Thymus (tissue), 11 donors: ENCODE measurements at regions not wholly inside any gene's neighbourhood (a gene's known extent, or its start where the extent isn't known, plus 50 kb on each side); places are given as distances from the start of the nearest gene placed in this dataset.

ENCODE experiments used
- DNase-seq, 9 donors: peaks; one replicate each; pipeline ENCODE4 v3.0.0-alpha.2; 2013; ENCODE audit warnings: low spot score in 9 of 9, low read depth in 6 of 9, missing footprints in 1 of 9
- H3K27ac ChIP-seq, 2 donors: one replicate each; pipeline ENCODE4 v1.5.1; 2013; ENCODE audit warnings: control low read depth in 1 of 2, low read depth in 1 of 2, low read length in 1 of 2, mild to moderate bottlenecking in 1 of 2, moderate library complexity in 1 of 2
- H3K27me3 ChIP-seq, 2 donors: one replicate each; pipeline ENCODE4 v1.5.1; 2013; ENCODE audit warnings: low read length in 1 of 2; ENCODE audit not compliant: control insufficient read depth in 2 of 2, insufficient read depth in 1 of 2
- H3K36me3 ChIP-seq, 2 donors: one replicate each; pipeline ENCODE4 v1.5.1; 2013; ENCODE audit warnings: low read length in 1 of 2, mild to moderate bottlenecking in 1 of 2, moderate library complexity in 1 of 2; ENCODE audit not compliant: control insufficient read depth in 2 of 2, insufficient read depth in 2 of 2
- H3K4me1 ChIP-seq, 2 donors: one replicate each; pipeline ENCODE4 v1.5.1; 2013; ENCODE audit warnings: low read length in 2 of 2; ENCODE audit not compliant: control insufficient read depth in 2 of 2, insufficient read depth in 2 of 2
- H3K4me3 ChIP-seq, 2 donors: one replicate each; pipeline ENCODE4 v1.5.1; 2013; ENCODE audit warnings: low read length in 2 of 2, control low read depth in 1 of 2, mild to moderate bottlenecking in 1 of 2
- H3K9me3 ChIP-seq, 2 donors: one replicate each; pipeline ENCODE4 v1.5.1; 2013; ENCODE audit warnings: low read length in 1 of 2, mild to moderate bottlenecking in 1 of 2; ENCODE audit not compliant: control insufficient read depth in 2 of 2, insufficient read depth in 1 of 2
- WGBS: extraction: QIAGEN DNeasy Blood & Tissue Kit; methylation state at CpG from one replicate; pipeline ENCODE4 v1.1.7; 2013; 5-methylcytosine and 5-hydroxymethylcytosine counted together
- donor health status: healthy.

GRCh38 chr21:19855522-19855921 lies 1142.7 kb upstream of the NCAM2 start:
- H3K4me1 ChIP-seq: no peaks in the 10 kb centered on the region
- H3K9me3 ChIP-seq: peaks cover 9 to 10% of the 10 kb centered on the region in 2 donors
- no peak overlapping the region for H3K27ac ChIP-seq
- no peak overlapping the region for H3K4me3 ChIP-seq
- no peaks in the 10 kb centered on the region for H3K27me3 ChIP-seq
- DNase-seq: no peak
- WGBS: 93% methylated on average over 3 of the region's 3 CpGs
- H3K36me3 ChIP-seq: no peaks in the 10 kb centered on the region

- WGBS: 83% methylated on average over 2 of the region's 2 CpGs
- no peaks in the 10 kb centered on the region for H3K36me3 ChIP-seq
- no peaks in the 10 kb centered on the region for H3K4me1 ChIP-seq
- no peak overlapping the region for H3K27ac ChIP-seq
- H3K27me3 ChIP-seq: no peaks in the 10 kb centered on the region
- H3K4me3 ChIP-seq: no peak overlapping the region
- H3K9me3 ChIP-seq: no peaks in the 10 kb centered on the region
- no peak for DNase-seq
Observed at GRCh38 chr21:19864476-19864875, 1133.7 kb upstream of the NCAM2 start.

GRCh38 chr21:19870682-19871081 lies 1127.5 kb upstream of the NCAM2 start:
- no peak for DNase-seq
- Histone ChIP-seq H3K27ac (no peak overlapping the region), H3K4me1 (no peaks in the 10 kb centered on the region), H3K27me3 (no peaks in the 10 kb centered on the region), H3K4me3 (no peak overlapping the region), H3K9me3 (no peaks in the 10 kb centered on the region), H3K36me3 (no peaks in the 10 kb centered on the region)
- over 99% methylated on average over 2 of the region's 2 CpGs for WGBS

- Histone ChIP-seq H3K27ac (no peak overlapping the region), H3K4me1 (no peaks in the 10 kb centered on the region), H3K27me3 (no peaks in the 10 kb centered on the region), H3K9me3 (no peaks in the 10 kb centered on the region), H3K4me3 (no peak overlapping the region), H3K36me3 (no peaks in the 10 kb centered on the region)
- DNase-seq: no peak
- WGBS: 95% methylated on average over 2 of the region's 2 CpGs
Observed at GRCh38 chr21:19874521-19874920, 1123.7 kb upstream of the NCAM2 start.

GRCh38 chr21:19878133-19878532 lies 1120.1 kb upstream of the NCAM2 start:
- H3K4me3 ChIP-seq: no peak overlapping the region
- no peaks in the 10 kb centered on the region for H3K36me3 ChIP-seq
- H3K27ac ChIP-seq: no peak overlapping the region
- H3K4me1 ChIP-seq: no peaks in the 10 kb centered on the region
- no peak for DNase-seq
- H3K27me3 ChIP-seq: no peaks in the 10 kb centered on the region
- H3K9me3 ChIP-seq: no peaks in the 10 kb centered on the region
- WGBS: 96% methylated on average over 3 of the region's 3 CpGs

GRCh38 chr21:19899645-19900044 lies 1098.6 kb upstream of the NCAM2 start:
- no peak for DNase-seq
- Histone ChIP-seq H3K9me3 (peaks cover 2 to 9% of the 10 kb centered on the region in 2 donors), H3K36me3 (no peaks in the 10 kb centered on the region), H3K27ac (no peak overlapping the region), H3K27me3 (no peaks in the 10 kb centered on the region), H3K4me3 (no peak overlapping the region), H3K4me1 (no peaks in the 10 kb centered on the region)
- WGBS: 97% methylated on average over 11 of the region's 11 CpGs

- Histone ChIP-seq H3K4me1 (no peaks in the 10 kb centered on the region), H3K27ac (no peak overlapping the region), H3K9me3 (peaks cover 2 to 9% of the 10 kb centered on the region in 2 donors), H3K4me3 (no peak overlapping the region), H3K27me3 (no peaks in the 10 kb centered on the region), H3K36me3 (no peaks in the 10 kb centered on the region)
- DNase-seq: no peak
- 96% methylated on average over 10 of the region's 10 CpGs for WGBS
Observed at GRCh38 chr21:19900149-19900548, 1098.1 kb upstream of the NCAM2 start.

- no peaks in the 10 kb centered on the region for H3K27me3 ChIP-seq
- H3K27ac ChIP-seq: no peak overlapping the region
- DNase-seq: peak in 1 of 9 donors; percentile 2
- no peak overlapping the region for H3K4me3 ChIP-seq
- WGBS: 23% methylated on average over 1 of the region's 1 CpG
- H3K36me3 ChIP-seq: no peaks in the 10 kb centered on the region
- H3K9me3 ChIP-seq: no peaks in the 10 kb centered on the region
- H3K4me1 ChIP-seq: no peaks in the 10 kb centered on the region
Observed at GRCh38 chr21:19908390-19908789, 1089.8 kb upstream of the NCAM2 start.

GRCh38 chr21:19914028-19914427 lies 1084.2 kb upstream of the NCAM2 start:
- Histone ChIP-seq H3K4me1 (no peaks in the 10 kb centered on the region), H3K36me3 (no peaks in the 10 kb centered on the region), H3K9me3 (no peaks in the 10 kb centered on the region), H3K4me3 (no peak overlapping the region), H3K27ac (no peak overlapping the region), H3K27me3 (no peaks in the 10 kb centered on the region)
- no peak for DNase-seq
- 93% methylated on average over 6 of the region's 6 CpGs for WGBS

GRCh38 chr21:19921211-19921610 lies 1077.0 kb upstream of the NCAM2 start:
- no peaks in the 10 kb centered on the region for H3K9me3 ChIP-seq
- H3K4me1 ChIP-seq: no peaks in the 10 kb centered on the region
- no peaks in the 10 kb centered on the region for H3K27me3 ChIP-seq
- DNase-seq: no peak
- no peaks in the 10 kb centered on the region for H3K36me3 ChIP-seq
- no peak overlapping the region for H3K4me3 ChIP-seq
- no peak overlapping the region for H3K27ac ChIP-seq
